GM12872 (cell line): ENCODE measurements at regions not wholly inside any gene's neighbourhood (a gene's known extent, or its start where the extent isn't known, plus 50 kb on each side); places are given as distances from the start of the nearest gene placed in this dataset.

Experiments used
- CTCF ChIP-seq: IDR thresholded peaks from 3 replicates; pipeline ENCODE4 v1.5.1; 2011; ENCODE audit warnings: low read depth, mild to moderate bottlenecking, low read length, moderate library complexity; ENCODE audit not compliant: insufficient read depth

- no peak for TF ChIP-seq CTCF
Observed at GRCh38 chr10:21061982-21062381, 164.9 kb upstream of the NEBL start.

GRCh38 chr10:21061184-21061583 lies 164.1 kb upstream of the NEBL start:
- no peak for TF ChIP-seq CTCF

- TF ChIP-seq CTCF: no peak
Observed at GRCh38 chr10:21060626-21061025, 163.5 kb upstream of the NEBL start.

- no peak for TF ChIP-seq CTCF
Observed at GRCh38 chr10:21057989-21058388, 160.9 kb upstream of the NEBL start.

GRCh38 chr10:21057436-21057835 lies 160.3 kb upstream of the NEBL start:
- TF ChIP-seq CTCF: no peak

GRCh38 chr10:21056461-21056860 lies 159.3 kb upstream of the NEBL start:
- no peak for TF ChIP-seq CTCF

- TF ChIP-seq CTCF: no peak
Observed at GRCh38 chr10:21055339-21056135, 158.4 kb upstream of the NEBL start.
